HG03378 (cell line): ENCODE measurements at regions not wholly inside any gene's neighbourhood (a gene's known extent, or its start where the extent isn't known, plus 50 kb on each side); places are given as distances from the start of the nearest gene placed in this dataset.

Experiments
- ATAC-seq: cut with Tn5 transposase; IDR thresholded peaks from one replicate; pipeline ENCODE4 v1.9.1; 2021; ENCODE audit warnings: mild to moderate bottlenecking, moderate library complexity; ENCODE audit not compliant: unreplicated experiment

GRCh38 chr5:115072266-115073064, 97.2 kb downstream of the TRIM36 start:
- ATAC-seq = no peak

- ATAC-seq = no peak
Observed at GRCh38 chr5:115070737-115071136, 99.0 kb downstream of the TRIM36 start.

GRCh38 chr5:115069087-115069968, 100.4 kb downstream of the TRIM36 start:
- ATAC-seq = peak; percentile 25

- peak; percentile 84 for ATAC-seq
Observed at GRCh38 chr5:115068239-115069086, 101.2 kb downstream of the TRIM36 start.

- ATAC-seq = no peak
Observed at GRCh38 chr5:115064380-115064779, 105.3 kb downstream of the TRIM36 start.

- ATAC-seq = no peak
Observed at GRCh38 chr5:115054387-115054951, 115.2 kb downstream of the TRIM36 start.

- ATAC-seq = no peak
Observed at GRCh38 chr5:115052948-115053347, 116.8 kb downstream of the TRIM36 start.

- ATAC-seq = no peak
Observed at GRCh38 chr5:115050866-115051265, 118.8 kb downstream of the TRIM36 start.

- ATAC-seq = peak; percentile 50
Observed at GRCh38 chr5:115033861-115034260, 135.8 kb downstream of the TRIM36 start.

GRCh38 chr5:115028557-115028956, 141.2 kb downstream of the TRIM36 start:
- ATAC-seq = no peak

GRCh38 chr5:115024922-115025321, 144.8 kb downstream of the TRIM36 start:
- ATAC-seq = no peak

- ATAC-seq = no peak
Observed at GRCh38 chr5:115022303-115022702, 147.4 kb downstream of the TRIM36 start.

GRCh38 chr5:115016646-115017045, 153.1 kb downstream of the TRIM36 start:
- ATAC-seq = no peak

- ATAC-seq = no peak
Observed at GRCh38 chr5:114999176-114999575, 170.5 kb downstream of the TRIM36 start.

GRCh38 chr5:114989512-114989911, 180.2 kb downstream of the TRIM36 start:
- no peak for ATAC-seq

- no peak for ATAC-seq
Observed at GRCh38 chr5:114988096-114988495, 181.6 kb downstream of the TRIM36 start.

GRCh38 chr5:114984796-114985195, 184.9 kb downstream of the TRIM36 start:
- ATAC-seq = no peak

GRCh38 chr5:114981111-114981510, 188.6 kb downstream of the TRIM36 start:
- no peak for ATAC-seq

- ATAC-seq = peak; percentile 84
Observed at GRCh38 chr5:114977979-114978573, 191.6 kb downstream of the TRIM36 start.

- ATAC-seq = no peak
Observed at GRCh38 chr5:114969482-114969881, 200.2 kb downstream of the TRIM36 start.
